ENCODE measurements at regions not wholly inside any gene's neighbourhood (a gene's known extent, or its start where the extent isn't known, plus 50 kb on each side); places are given as distances from the start of the nearest gene placed in this dataset.

- POLR2A ChIA-PET: no interaction called here
- CTCF ChIA-PET: no interaction called here
These were observed 83.9 kb upstream of the HCN1 start for GRCh38 chr5:45779874-45780671.

More at GRCh38 chr5:45779874-45780671, 83.9 kb upstream of the HCN1 start:
- BruUV-seq (replicated peaks): no TSS peak
- H3K9me1 ChIP-seq (replicated peaks; ENCODE audit: control insufficient read depth, extremely low read depth, insufficient read depth, low read length): no peaks in the 10 kb centered on the region
- no peaks in the 10 kb centered on the region for H3K79me2 ChIP-seq (ENCODE audit: control insufficient read depth, insufficient read depth, low read length)
- dilution Hi-C loops (cut with MboI; ENCODE audit: extremely low pct_ligation_motif_present, low sequenced_read_pairs) (no loop called here), intact Hi-C loops (cut with micrococcal nuclease) (no loop called here)
- H3K4me2 ChIP-seq (ENCODE audit: insufficient read depth, low read length): no peak overlapping the region
- FAIRE-seq (no peak), DNase-seq (ENCODE audit: low read depth, low spot score) (no peak)
- TF ChIP-seq POLR2AphosphoS5 (IDR thresholded peaks at IDR 0.05; ENCODE audit: insufficient read depth, low read depth, low read length): no peak
- no peak for TF ChIP-seq GATA2 (IDR thresholded peaks at IDR 0.05; ENCODE audit: insufficient read depth, insufficient read length, low read depth, low read length)
- no peak for TF ChIP-seq CTCF (IDR thresholded peaks at IDR 0.05; ENCODE audit: extremely low read depth in 1 of 2, insufficient read depth in 1 of 2, low read depth in 1 of 2, low read length in 2 of 2)
- TF ChIP-seq FOS (IDR thresholded peaks at IDR 0.05; ENCODE audit: borderline replicate concordance, insufficient read depth, low read length): no peak
- no peak overlapping the region for H3K9ac ChIP-seq (replicated peaks; ENCODE audit: extremely low read depth, insufficient read depth, low read length)
- H2AFZ ChIP-seq (ENCODE audit: low read depth, low read length): no peak overlapping the region
- peaks cover 4% of the 10 kb centered on the region for H3K9me3 ChIP-seq (replicated peaks; ENCODE audit: control insufficient read depth, insufficient read depth, low read length)
- no peak overlapping the region for H3K4me3 ChIP-seq (replicated peaks in 1 of 3; ENCODE audit: insufficient read depth in 1 of 3, low read depth in 1 of 3, low read length in 3 of 3)
- H3K27me3 ChIP-seq (ENCODE audit: control insufficient read depth in 2 of 2, insufficient read depth in 2 of 2, low read length in 2 of 2): no peaks in the 10 kb centered on the region
- no peaks in the 10 kb centered on the region for H3K4me1 ChIP-seq (ENCODE audit: control insufficient read depth, extremely low read depth, insufficient read depth, low read length)
- no peak overlapping the region for H3K27ac ChIP-seq (ENCODE audit: insufficient read depth, low read depth, low read length)
- H4K20me1 ChIP-seq (replicated peaks; ENCODE audit: control insufficient read depth, extremely low read depth, insufficient read depth, low read length): no peaks in the 10 kb centered on the region
- no peaks in the 10 kb centered on the region for H3K36me3 ChIP-seq (ENCODE audit: control insufficient read depth in 2 of 2, extremely low read depth in 1 of 2, insufficient read depth in 2 of 2, low read length in 2 of 2)

Measured in endothelial cell of umbilical vein (primary cell).